ENCODE measurements at regions not wholly inside any gene's neighbourhood (a gene's known extent, or its start where the extent isn't known, plus 50 kb on each side); places are given as distances from the start of the nearest gene placed in this dataset.

- Histone ChIP-seq H3K9me3 (no peaks in the 10 kb centered on the region), H3K4me3 (no peak overlapping the region), H3K4me1 (peaks cover 0 to 13% (median 0%) of the 10 kb centered on the region in 4 donors), H3K36me3 (no peaks in the 10 kb centered on the region), H3K27ac (no peak overlapping the region), H3K27me3 (no peaks in the 10 kb centered on the region)
- TF ChIP-seq CTCF (IDR thresholded peaks at IDR 0.05) (peak; percentile 46 to 84 (median 65)), POLR2A (IDR thresholded peaks at IDR 0.05) (no peak)
- DNase-seq (ENCODE audit: low spot score in 2 of 2): no peak
- WGBS, 2 donors: 24% methylated on average over 6 of the region's 6 CpGs
Observed at GRCh38 chr3:161559177-161559998, 62.8 kb downstream of the OTOL1 start.

GRCh38 chr3:161560008-161560637 lies 63.5 kb downstream of the OTOL1 start:
- Histone ChIP-seq H3K36me3 (no peaks in the 10 kb centered on the region), H3K27me3 (no peaks in the 10 kb centered on the region), H3K4me3 (no peak overlapping the region), H3K9me3 (no peaks in the 10 kb centered on the region), H3K4me1 (peaks cover 0 to 13% (median 0%) of the 10 kb centered on the region in 4 donors), H3K27ac (no peak overlapping the region)
- peak in 1 of 2 donors; percentile 38 for DNase-seq (ENCODE audit: low spot score in 2 of 2)
- 23% methylated on average over 14 of the region's 14 CpGs for WGBS, 2 donors
- no peak for TF ChIP-seq EP300 (IDR thresholded peaks at IDR 0.05)
- peak; percentile 24 to 61 (median 53) for TF ChIP-seq CTCF (IDR thresholded peaks at IDR 0.05)

GRCh38 chr3:161567577-161568361 lies 71.2 kb downstream of the OTOL1 start:
- DNase-seq (ENCODE audit: low spot score in 2 of 2): no peak
- 52 to 57% methylated on average over 5 of the region's 5 CpGs for WGBS, 2 donors
- no peaks in the 10 kb centered on the region for H3K36me3 ChIP-seq
- H3K27ac ChIP-seq: no peak overlapping the region
- no peak for TF ChIP-seq CTCF (IDR thresholded peaks at IDR 0.05)
- no peak for TF ChIP-seq EP300 (IDR thresholded peaks at IDR 0.05)
- no peak for TF ChIP-seq POLR2A (IDR thresholded peaks at IDR 0.05)
- no peaks in the 10 kb centered on the region for H3K9me3 ChIP-seq
- peaks cover 0 to 6% (median 0%) of the 10 kb centered on the region in 4 donors for H3K4me1 ChIP-seq
- H3K27me3 ChIP-seq: no peaks in the 10 kb centered on the region
- no peak overlapping the region for H3K4me3 ChIP-seq

- Histone ChIP-seq H3K4me1 (peaks cover 0 to 11% (median 0%) of the 10 kb centered on the region in 4 donors), H3K36me3 (no peaks in the 10 kb centered on the region), H3K4me3 (no peak overlapping the region), H3K27me3 (no peaks in the 10 kb centered on the region), H3K27ac (no peak overlapping the region), H3K9me3 (no peaks in the 10 kb centered on the region)
- no peak for TF ChIP-seq EP300 (IDR thresholded peaks at IDR 0.05)
- TF ChIP-seq POLR2A (IDR thresholded peaks at IDR 0.05): no peak
- TF ChIP-seq CTCF (IDR thresholded peaks at IDR 0.05): no peak
- 54 to 60% methylated on average over 2 of the region's 2 CpGs for WGBS, 2 donors
- DNase-seq (ENCODE audit: low spot score in 2 of 2): no peak
Observed at GRCh38 chr3:161568671-161569070, 72.1 kb downstream of the OTOL1 start.

All from tibial nerve (tissue), 4 donors.